ENCODE measurements at regions not wholly inside any gene's neighbourhood (a gene's known extent, or its start where the extent isn't known, plus 50 kb on each side); places are given as distances from the start of the nearest gene placed in this dataset.

GRCh38 chr9:107647141-107647540 lies 157.6 kb upstream of the KLF4 start:
- no peak for DNase-seq

GRCh38 chr9:107645464-107645833 lies 155.9 kb upstream of the KLF4 start:
- DNase-seq: no peak

- no peak for DNase-seq
Observed at GRCh38 chr9:107644733-107645463, 155.3 kb upstream of the KLF4 start.

GRCh38 chr9:107639426-107639825 lies 149.9 kb upstream of the KLF4 start:
- DNase-seq: peak; percentile 70

- peak; percentile 41 for DNase-seq
Observed at GRCh38 chr9:107638521-107639310, 149.1 kb upstream of the KLF4 start.

- DNase-seq: peak; percentile 3
Observed at GRCh38 chr9:107637421-107638420, 148.2 kb upstream of the KLF4 start.

- DNase-seq: no peak
Observed at GRCh38 chr9:107636571-107637381, 147.2 kb upstream of the KLF4 start.

GRCh38 chr9:107635803-107636174 lies 146.2 kb upstream of the KLF4 start:
- DNase-seq: no peak

GRCh38 chr9:107635101-107635802 lies 145.7 kb upstream of the KLF4 start:
- DNase-seq: no peak

- no peak for DNase-seq
Observed at GRCh38 chr9:107633406-107633805, 143.8 kb upstream of the KLF4 start.

GRCh38 chr9:107632661-107633060 lies 143.1 kb upstream of the KLF4 start:
- no peak for DNase-seq

- DNase-seq: no peak
Observed at GRCh38 chr9:107632216-107632615, 142.6 kb upstream of the KLF4 start.

GRCh38 chr9:107631788-107632187 lies 142.2 kb upstream of the KLF4 start:
- DNase-seq: no peak

GRCh38 chr9:107630156-107630555 lies 140.6 kb upstream of the KLF4 start:
- no peak for DNase-seq

GRCh38 chr9:107628444-107628843 lies 138.9 kb upstream of the KLF4 start:
- no peak for DNase-seq

GRCh38 chr9:107627781-107628180 lies 138.2 kb upstream of the KLF4 start:
- DNase-seq: no peak

GRCh38 chr9:107626118-107626517 lies 136.5 kb upstream of the KLF4 start:
- no peak for DNase-seq

GRCh38 chr9:107625383-107625984 lies 135.9 kb upstream of the KLF4 start:
- DNase-seq: no peak

- no peak for DNase-seq
Observed at GRCh38 chr9:107624234-107624948, 134.8 kb upstream of the KLF4 start.

GRCh38 chr9:107621436-107621835 lies 131.9 kb upstream of the KLF4 start:
- DNase-seq: no peak

- DNase-seq: no peak
Observed at GRCh38 chr9:107620801-107621200, 131.2 kb upstream of the KLF4 start.
